GM21367 (cell line): ENCODE measurements at regions not wholly inside any gene's neighbourhood (a gene's known extent, or its start where the extent isn't known, plus 50 kb on each side); places are given as distances from the start of the nearest gene placed in this dataset.

Experiments used
- ATAC-seq: cut with Tn5 transposase; IDR thresholded peaks from one replicate; pipeline ENCODE4 v1.9.1; 2021; ENCODE audit not compliant: unreplicated experiment

DNA sequence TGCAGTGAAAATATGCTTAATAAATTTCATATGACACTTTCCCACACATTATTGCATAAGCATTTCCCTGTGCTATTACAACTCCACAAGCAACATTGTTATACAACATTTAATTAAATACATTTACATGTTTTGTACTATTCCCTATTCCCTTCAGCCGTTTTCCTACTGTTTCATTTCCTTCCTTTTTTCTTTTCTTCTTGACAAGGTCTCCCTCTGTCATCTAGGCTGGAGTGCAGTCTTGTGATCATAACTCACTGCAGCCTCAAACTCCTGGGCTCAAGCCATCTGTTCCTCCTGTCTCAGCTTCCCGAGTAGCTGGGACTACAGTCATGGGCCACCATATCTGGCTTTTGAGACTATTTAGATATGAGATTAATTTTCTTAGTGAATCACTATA, 254.7 kb downstream of the NFKBIZ start:
- no peak for ATAC-seq

DNA sequence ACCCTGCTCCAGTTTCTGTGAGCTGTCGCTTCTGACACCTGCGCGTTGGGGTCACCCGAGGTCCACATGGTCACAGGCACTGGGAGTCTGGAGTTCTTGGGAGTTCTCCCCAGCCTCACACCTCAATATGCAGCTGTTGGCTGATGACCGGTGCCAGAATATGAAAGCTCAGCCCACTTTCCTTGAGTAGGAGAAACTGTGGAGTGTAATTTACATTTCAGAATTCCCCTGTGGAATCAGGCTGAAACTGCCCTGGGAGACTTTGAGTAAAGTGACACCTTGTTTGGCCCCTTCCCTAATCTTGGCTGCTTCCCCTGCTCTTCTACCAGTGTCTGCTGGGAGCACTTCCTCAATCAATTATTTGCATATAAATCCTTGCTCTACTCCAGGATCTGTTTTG, 255.9 kb downstream of the NFKBIZ start:
- ATAC-seq = no peak

- no peak for ATAC-seq
Observed at GRCh38 chr3:102106416-102107097, 257.2 kb downstream of the NFKBIZ start.

DNA sequence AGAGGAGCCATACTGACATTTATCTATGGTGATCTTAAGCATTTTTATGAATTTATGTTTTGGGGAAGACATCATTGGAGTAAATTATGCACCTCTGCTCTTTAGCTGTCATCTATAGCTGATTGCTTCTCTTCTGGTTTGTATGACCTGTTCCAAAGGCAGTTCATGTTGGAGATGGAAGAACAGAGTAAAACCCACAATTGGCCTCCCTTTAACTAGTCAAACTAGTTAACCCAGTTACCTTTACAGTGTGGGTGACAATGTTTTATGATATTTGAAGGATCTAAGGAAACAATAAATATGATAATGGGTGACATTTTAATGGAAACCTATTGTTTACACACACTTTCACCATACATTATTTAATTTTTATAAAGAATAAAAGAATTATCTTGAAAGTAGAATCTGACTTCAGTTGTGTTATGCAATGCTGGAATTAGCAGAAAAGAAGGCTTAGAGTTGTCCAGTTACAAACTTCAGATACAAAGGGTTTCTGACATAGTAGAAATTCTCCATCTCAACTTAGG, 263.5 kb downstream of the NFKBIZ start:
- no peak for ATAC-seq

DNA sequence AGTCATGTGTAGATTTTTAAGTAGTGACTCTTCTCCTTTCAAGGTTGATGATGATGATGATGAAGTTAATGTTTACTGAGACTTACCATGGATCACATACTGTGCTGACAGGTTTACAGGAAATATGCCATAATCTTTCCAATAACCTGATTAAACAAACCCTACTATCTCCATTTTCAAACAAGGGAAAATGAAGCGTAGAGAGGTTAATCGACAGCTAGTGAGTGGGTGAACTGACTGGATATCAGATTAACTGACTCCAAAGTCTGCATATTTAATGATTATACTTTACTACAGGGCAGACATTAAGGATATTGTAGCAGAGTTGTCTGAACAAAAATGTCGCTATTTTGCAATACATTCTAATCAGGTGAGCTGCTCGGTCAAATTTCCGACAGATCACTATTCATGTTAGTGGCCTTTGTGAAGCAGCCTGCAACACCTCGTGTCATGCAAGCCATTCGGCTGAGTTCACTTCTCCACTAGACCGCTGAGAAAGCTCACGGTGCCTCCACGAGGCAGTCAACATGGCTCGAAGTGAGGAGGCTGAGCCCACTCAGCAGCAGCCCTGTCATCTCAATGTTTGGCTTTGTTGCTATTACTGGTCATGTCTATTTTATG, 264.2 kb downstream of the NFKBIZ start:
- ATAC-seq = no peak

GRCh38 chr3:102114264-102114979, 265.1 kb downstream of the NFKBIZ start:
- ATAC-seq = no peak

DNA sequence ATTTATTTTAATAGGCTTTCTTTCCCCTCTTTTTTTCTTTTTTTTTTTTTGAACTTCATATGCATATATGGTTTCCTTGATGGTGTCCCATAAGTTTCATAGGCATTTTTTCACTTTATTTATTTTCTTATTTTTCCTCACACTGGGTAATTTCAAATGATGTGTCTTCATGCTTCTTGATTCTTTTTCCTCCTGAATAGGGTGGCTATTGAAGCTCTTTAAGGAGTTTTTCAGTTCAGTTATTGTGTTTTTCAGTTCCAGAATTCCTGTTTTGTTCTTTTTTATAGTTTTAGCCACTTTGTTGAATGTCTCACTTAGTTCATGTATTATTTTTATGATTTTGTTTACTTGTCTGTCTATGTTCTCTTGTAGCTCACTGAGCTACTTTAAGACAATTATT, 273.2 kb downstream of the NFKBIZ start:
- no peak for ATAC-seq

DNA sequence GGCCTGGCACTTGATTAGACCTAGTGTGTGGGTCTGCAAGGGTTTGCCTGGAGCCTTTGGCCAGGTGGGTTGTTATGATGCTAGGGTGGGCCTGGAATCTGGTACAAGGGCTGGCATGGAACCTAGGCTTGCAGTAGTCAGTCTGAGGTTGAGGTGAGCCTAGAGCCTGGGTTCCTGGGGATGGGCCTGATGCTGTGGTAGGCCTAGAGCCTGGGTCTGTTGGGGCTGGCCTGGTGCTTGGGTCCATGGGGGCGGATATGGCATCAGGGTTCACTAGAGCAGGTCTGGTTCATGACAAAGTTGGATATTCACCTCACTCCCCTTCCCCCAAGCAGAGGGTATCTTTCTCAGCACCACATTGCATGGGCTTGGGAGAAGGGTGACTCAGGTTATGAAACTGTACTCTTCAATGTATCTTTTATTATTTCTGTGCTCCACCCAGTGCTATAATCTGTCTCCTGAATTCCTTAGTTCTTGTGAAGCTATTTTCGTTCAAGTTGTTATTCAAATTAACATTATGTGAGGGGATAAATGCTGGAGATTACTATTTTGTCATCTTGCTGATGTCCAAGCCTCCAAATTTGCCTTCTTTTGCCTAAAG, 274.4 kb downstream of the NFKBIZ start:
- no peak for ATAC-seq

GRCh38 chr3:102124282-102124681, 275.0 kb downstream of the NFKBIZ start:
- no peak for ATAC-seq

DNA sequence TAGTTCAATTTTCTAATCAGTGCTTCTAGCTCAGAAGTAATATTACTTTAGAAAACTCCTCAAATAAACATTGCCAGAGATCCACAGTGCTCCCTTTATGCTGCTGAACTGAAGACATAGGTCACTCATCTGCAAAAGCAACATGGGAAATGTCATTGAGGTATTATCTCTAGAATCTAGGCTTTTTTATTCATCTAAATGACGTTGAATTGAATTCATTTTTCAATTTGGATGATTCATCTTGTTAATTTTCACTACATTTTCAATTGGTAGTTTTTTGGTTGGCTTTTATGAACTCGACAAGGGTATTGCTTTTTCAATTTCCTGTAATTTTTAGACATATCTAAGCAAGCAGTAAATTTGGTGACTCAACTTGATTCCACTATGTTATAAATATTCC, 275.4 kb downstream of the NFKBIZ start:
- no peak for ATAC-seq

DNA sequence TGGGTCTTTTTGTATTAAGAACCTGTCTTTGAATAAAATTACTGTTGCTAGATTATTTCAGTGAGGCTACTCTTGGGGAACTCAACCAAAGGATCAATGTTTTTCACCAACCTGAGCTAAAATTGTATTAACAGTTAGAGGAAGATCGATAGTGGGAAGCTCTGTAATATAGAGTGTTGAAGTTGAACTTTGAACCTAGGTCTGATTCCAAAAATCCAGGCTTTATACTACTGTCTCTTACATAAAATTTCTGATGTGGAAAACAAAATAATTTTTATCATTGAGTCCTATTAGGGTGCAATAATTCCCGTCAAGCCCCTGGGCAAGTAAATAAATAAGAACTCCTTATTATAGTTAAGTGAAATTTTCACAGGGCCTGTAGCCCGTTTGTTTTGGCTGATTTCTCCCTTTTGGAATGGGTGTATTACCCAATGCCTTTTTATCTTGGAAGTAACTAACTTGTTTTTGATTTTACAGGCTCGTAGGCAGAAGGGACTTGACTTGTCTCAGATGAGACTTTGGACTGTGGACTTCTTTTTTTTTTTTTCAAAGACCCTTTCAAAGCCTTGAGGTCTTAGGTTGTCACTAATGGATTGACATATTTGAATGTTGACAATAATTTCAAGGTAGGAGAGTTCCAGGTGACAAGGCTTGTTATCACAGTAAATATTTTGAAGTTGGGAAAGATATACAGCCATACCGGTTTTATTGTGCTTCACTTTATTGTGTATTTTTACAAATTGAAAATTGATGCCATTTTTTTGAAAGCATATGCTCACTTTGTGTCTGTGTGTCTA, 276.1 kb downstream of the NFKBIZ start:
- no peak for ATAC-seq

DNA sequence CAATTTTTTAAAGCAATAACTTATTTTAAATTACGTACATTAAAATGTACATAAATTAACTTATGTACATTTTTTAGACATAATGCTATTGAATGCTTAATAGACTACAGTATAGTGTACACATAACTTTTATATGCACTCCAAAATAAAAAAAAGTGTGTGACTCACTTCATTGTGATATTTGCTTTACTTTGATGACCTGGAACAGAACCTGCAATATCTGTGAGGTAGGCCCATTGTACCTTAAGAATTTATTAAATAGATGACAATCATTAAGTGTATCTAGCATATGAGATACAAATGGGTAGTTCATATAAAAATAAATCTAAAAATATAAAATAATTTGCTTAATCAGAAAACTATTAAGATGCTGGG, 276.7 kb downstream of the NFKBIZ start:
- no peak for ATAC-seq

DNA sequence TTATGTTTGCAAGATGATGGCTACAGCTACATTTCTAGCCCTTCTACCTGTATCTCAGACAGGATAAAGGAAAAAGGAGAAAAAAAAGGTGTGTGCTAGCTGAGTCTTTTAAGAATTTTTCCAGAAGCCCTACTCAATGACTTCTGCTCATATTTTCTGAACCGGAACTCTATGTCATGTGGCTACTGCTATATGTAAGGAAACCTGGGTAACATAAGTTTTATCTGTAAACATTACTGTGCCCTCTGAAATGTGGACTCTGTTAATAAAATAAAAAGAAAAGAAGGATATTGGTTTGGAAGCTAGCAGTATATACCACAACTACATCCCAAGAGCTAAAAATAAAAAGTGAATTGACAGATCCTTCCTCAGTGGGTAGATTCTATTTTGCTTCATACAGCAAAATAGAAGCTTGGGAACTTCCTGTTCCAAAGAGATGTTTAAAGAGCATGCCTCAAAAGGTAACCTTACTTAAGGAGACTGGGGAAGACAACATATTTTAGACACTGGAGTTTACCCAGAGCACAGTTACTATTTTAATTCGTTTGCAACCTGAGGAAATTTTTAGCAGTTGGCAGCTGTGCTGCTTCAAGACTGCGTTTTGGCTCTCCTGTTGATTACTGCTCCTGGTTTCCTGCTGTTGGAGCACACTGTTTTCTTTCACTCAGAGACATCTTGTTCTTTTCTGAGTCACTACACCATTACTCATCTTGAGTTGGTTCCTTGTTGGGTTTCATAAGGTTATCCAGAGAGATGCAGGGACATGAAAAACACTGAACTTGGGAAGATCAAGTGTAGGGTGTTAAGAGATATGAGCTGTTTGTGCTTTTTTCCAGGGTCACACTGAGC, 280.7 kb downstream of the NFKBIZ start:
- no peak for ATAC-seq

- no peak for ATAC-seq
Observed at GRCh38 chr3:102132370-102132769, 283.1 kb downstream of the NFKBIZ start.

DNA sequence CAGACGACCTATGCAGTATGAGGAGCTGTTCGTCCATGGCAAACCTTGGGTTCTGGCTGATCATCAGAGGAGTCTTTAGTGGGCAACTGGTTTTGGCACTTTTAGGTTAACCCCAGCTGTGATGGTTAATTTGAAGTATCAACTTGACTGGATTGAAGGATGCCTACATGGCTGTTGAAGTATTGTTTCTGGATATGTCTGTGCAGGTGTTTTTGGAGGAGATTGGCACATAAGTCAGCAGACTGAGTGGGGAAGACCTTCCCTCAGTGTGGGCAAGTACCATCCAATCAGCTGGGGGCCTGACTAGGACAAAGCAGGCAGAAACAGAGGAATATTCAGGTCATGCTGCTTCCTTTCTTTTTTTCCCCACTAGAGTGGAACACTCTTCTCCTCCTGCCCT, 284.1 kb downstream of the NFKBIZ start:
- ATAC-seq = no peak

- ATAC-seq = no peak
Observed at GRCh38 chr3:102135316-102135715, 286.0 kb downstream of the NFKBIZ start.

DNA sequence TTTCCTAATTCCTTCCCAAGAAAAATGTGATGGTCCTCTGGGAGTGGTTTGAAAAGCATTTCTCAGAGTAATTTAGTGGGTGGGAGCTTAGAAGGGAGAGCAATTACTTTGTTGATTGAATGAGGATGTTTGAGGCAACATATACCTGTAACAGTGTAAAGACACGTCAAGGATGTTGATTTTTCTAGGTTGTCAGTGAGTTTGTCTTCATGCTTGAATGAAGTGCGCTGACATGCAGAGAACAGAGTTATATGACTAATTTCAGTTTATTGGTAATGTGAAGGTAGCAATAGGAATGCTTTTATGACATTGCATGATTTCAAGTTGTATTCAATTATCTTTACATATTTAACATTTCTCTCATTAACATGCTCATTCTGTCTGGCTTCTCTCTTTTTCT, 286.9 kb downstream of the NFKBIZ start:
- ATAC-seq = no peak

- no peak for ATAC-seq
Observed at GRCh38 chr3:102140116-102140515, 290.8 kb downstream of the NFKBIZ start.

GRCh38 chr3:102141096-102141927, 292.0 kb downstream of the NFKBIZ start:
- ATAC-seq = no peak
